Endothelial cell of umbilical vein (primary cell): ENCODE measurements at regions not wholly inside any gene's neighbourhood (a gene's known extent, or its start where the extent isn't known, plus 50 kb on each side); places are given as distances from the start of the nearest gene placed in this dataset.

ENCODE experiments used
- BruUV-seq: library from RNA; stranded (reverse); fragments of 400-500 nt; replicated peaks from 2 replicates; lab custom pipeline; 2021; lab: Mats Ljungman, UMichigan
- CTCF ChIA-PET: fragments of 300-600, 350-600 bp; sonication (Branson Sonifier 250); formaldehyde crosslinking; loops from one replicate; lab custom pipeline; 2021; ENCODE audit warnings: antibody characterized with exemption, inconsistent platforms; lab: Charles Lee
- POLR2A ChIA-PET: fragments of 300-600, 350-600 bp; sonication (Branson Sonifier 250); formaldehyde crosslinking; loops from one replicate; lab custom pipeline; 2021; ENCODE audit warnings: antibody characterized with exemption, inconsistent platforms; lab: Charles Lee
- DNase-seq: peaks from one replicate; pipeline ENCODE4 v3.0.0-alpha.2; 2011; ENCODE audit warnings: low read depth, low spot score
- FAIRE-seq: peaks from 2 replicates; lab custom pipeline; 2011; peaks lifted over from hg19 to GRCh38; lab: Jason Lieb, UNC
- H2AFZ ChIP-seq: 2 replicates; pipeline ENCODE4 v1.6.0; 2012; ENCODE audit warnings: low read depth, low read length, control low read depth, inconsistent platforms
- H3K27ac ChIP-seq: 2 replicates; pipeline ENCODE4 v1.5.1; 2011; ENCODE audit warnings: low read depth, mild to moderate bottlenecking, control low read depth, low read length, moderate library complexity; ENCODE audit not compliant: insufficient read depth
- H3K27me3 ChIP-seq, 2 experiments: 2 replicates each; pipeline versions ENCODE4 v1.6.0 to v1.6.1; 2011; ENCODE audit warnings: low read length in 2 of 2, mixed read lengths in 1 of 2; ENCODE audit not compliant: control insufficient read depth in 2 of 2, insufficient read depth in 2 of 2
- H3K36me3 ChIP-seq, 2 experiments: 2 replicates in 1 of 2; 3 replicates in 1 of 2; pipeline ENCODE4 v1.5.1; 2011; ENCODE audit warnings: low read length in 2 of 2, mild to moderate bottlenecking in 1 of 2, moderate library complexity in 1 of 2; ENCODE audit not compliant: control insufficient read depth in 2 of 2, insufficient read depth in 2 of 2; ENCODE audit errors: extremely low read depth in 1 of 2
- H3K4me1 ChIP-seq: 3 replicates; pipeline ENCODE4 v1.5.1; 2011; ENCODE audit warnings: mild to moderate bottlenecking, low read length; ENCODE audit not compliant: control insufficient read depth, insufficient read depth; ENCODE audit errors: extremely low read depth
- H3K4me2 ChIP-seq: 2 replicates; pipeline ENCODE4 v1.6.1; 2011; ENCODE audit warnings: low read length, control low read depth, mixed read lengths; ENCODE audit not compliant: insufficient read depth
- H3K4me3 ChIP-seq, 3 experiments: fragments of 200-600 bp in 1 of 3; sonication (generic), shearing (Covaris generic) in 1 of 3; replicated peaks in 1 of 3; 2 replicates each; pipeline ENCODE4 v1.5.1; 2011 to 2016; ENCODE audit warnings: control low read depth in 3 of 3, low read length in 3 of 3, mild to moderate bottlenecking in 2 of 3, inconsistent platforms in 1 of 3, low read depth in 1 of 3, moderate library complexity in 1 of 3; ENCODE audit not compliant: insufficient read depth in 1 of 3
- H3K79me2 ChIP-seq: 2 replicates; pipeline ENCODE4 v1.6.0; 2012; ENCODE audit warnings: low read length, inconsistent platforms; ENCODE audit not compliant: control insufficient read depth, insufficient read depth
- H3K9ac ChIP-seq: replicated peaks from 2 replicates; pipeline ENCODE3; 2011; ENCODE audit warnings: low read length, control low read depth; ENCODE audit not compliant: insufficient read depth; ENCODE audit errors: extremely low read depth
- H3K9me1 ChIP-seq: replicated peaks from 3 replicates; pipeline ENCODE4 v1.6.0; 2011; ENCODE audit warnings: mild to moderate bottlenecking, low read length; ENCODE audit not compliant: control insufficient read depth, insufficient read depth; ENCODE audit errors: extremely low read depth
- H3K9me3 ChIP-seq: replicated peaks from 2 replicates; pipeline ENCODE4 v1.5.1; 2012; ENCODE audit warnings: low read length, inconsistent platforms; ENCODE audit not compliant: control insufficient read depth, insufficient read depth
- H4K20me1 ChIP-seq: replicated peaks from 2 replicates; pipeline ENCODE3; 2011; ENCODE audit warnings: mild to moderate bottlenecking, low read length; ENCODE audit not compliant: control insufficient read depth, insufficient read depth; ENCODE audit errors: extremely low read depth
- CTCF ChIP-seq, 2 donors: IDR thresholded peaks; 1 replicate in 1 of 2; 2 replicates in 1 of 2; pipeline ENCODE4 v1.5.1; 2011; ENCODE audit warnings: low read length in 2 of 2, mild to moderate bottlenecking in 2 of 2, moderate library complexity in 2 of 2, control low read depth in 1 of 2, inconsistent platforms in 1 of 2, low read depth in 1 of 2; ENCODE audit not compliant: insufficient read depth in 1 of 2; ENCODE audit errors: extremely low read depth in 1 of 2
- EZH2 ChIP-seq: IDR thresholded peaks from 2 replicates; pipeline ENCODE4 v1.6.1; 2012; ENCODE audit warnings: borderline replicate concordance, low read depth, mild to moderate bottlenecking, moderate library complexity, low read length, inconsistent platforms; ENCODE audit not compliant: severe bottlenecking
- FOS ChIP-seq: IDR thresholded peaks from 2 replicates; pipeline ENCODE4 v1.6.1; 2011; ENCODE audit warnings: mild to moderate bottlenecking, low read length, moderate library complexity, borderline replicate concordance; ENCODE audit not compliant: insufficient read depth
- GATA2 ChIP-seq: IDR thresholded peaks from 2 replicates; pipeline ENCODE4 v1.7.0; 2011; ENCODE audit warnings: low read depth, mild to moderate bottlenecking, moderate library complexity, mixed read lengths, low read length; ENCODE audit not compliant: insufficient read length, insufficient read depth
- JUN ChIP-seq: IDR thresholded peaks from 2 replicates; pipeline ENCODE4 v1.6.1; 2011; ENCODE audit warnings: borderline replicate concordance, low read depth; ENCODE audit not compliant: insufficient read length, insufficient read depth
- MYC ChIP-seq: IDR thresholded peaks from one replicate; pipeline ENCODE4 v1.6.1; 2011; ENCODE audit warnings: mild to moderate bottlenecking, low read depth, low read length
- POLR2A ChIP-seq: IDR thresholded peaks from 2 replicates; pipeline ENCODE4 v1.6.1; 2012; ENCODE audit warnings: low read depth, mild to moderate bottlenecking, control low read depth, low read length
- POLR2AphosphoS5 ChIP-seq: IDR thresholded peaks from 2 replicates; pipeline ENCODE4 v1.6.1; 2012; ENCODE audit warnings: low read depth, mild to moderate bottlenecking, control low read depth, low read length, moderate library complexity; ENCODE audit not compliant: insufficient read depth
- dilution Hi-C: fragments of 300-500 bp; cut with MboI; formaldehyde crosslinking; loops from one replicate; pipeline ENCODE4 v1.15.0; 2019; ENCODE audit warnings: low sequenced_read_pairs; ENCODE audit not compliant: extremely low pct_ligation_motif_present
- intact Hi-C: fragments of 100-400 bp; cut with micrococcal nuclease; formaldehyde crosslinking; loops from one replicate; pipeline ENCODE4 v1.10.0; 2022
- TF ChIP-seq, protein P1 (sequence below): IDR thresholded peaks from 2 replicates; pipeline ENCODE4 v1.6.1; 2011; ENCODE audit not compliant: insufficient read depth, insufficient read length

DNA sequence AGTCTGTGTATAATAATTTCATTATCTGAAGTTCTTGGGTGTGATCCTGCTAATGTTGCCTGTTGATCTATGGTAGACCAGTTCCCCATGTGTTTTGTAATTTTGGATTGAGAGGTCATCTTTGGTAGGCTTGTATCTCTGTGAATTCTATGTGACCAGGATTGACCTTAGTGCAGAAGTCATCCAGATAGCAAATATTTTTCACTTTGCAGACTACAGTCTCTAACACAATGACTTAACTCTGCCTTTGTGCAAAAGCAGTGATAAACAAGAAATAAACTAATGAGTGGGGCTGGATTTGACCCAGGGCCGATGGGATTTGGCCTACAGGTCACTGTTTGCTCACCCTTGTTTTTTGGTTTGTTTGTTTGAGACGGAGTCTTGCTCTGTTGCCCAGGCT, 144.6 kb upstream of the MYL2 start:
- Histone ChIP-seq H3K9me3 (no peaks in the 10 kb centered on the region), H3K79me2 (no peaks in the 10 kb centered on the region), H3K36me3 (no peaks in the 10 kb centered on the region), H2AFZ (no peak overlapping the region), H3K4me1 (no peaks in the 10 kb centered on the region), H3K9me1 (no peaks in the 10 kb centered on the region), H3K9ac (no peak overlapping the region), H3K27me3 (peaks cover 0 to 4% of the 10 kb centered on the region in 2 experiments), H4K20me1 (no peaks in the 10 kb centered on the region), H3K4me2 (no peak overlapping the region), H3K27ac (no peak overlapping the region), H3K4me3 (no peak overlapping the region)
- intact Hi-C loops = no loop called here
- BruUV-seq = no TSS peak
- FAIRE-seq (no peak), DNase-seq (no peak)
- POLR2A ChIA-PET = no interaction called here
- CTCF ChIA-PET = no interaction called here
- dilution Hi-C loops = no loop called here
- no peak for TF ChIP-seq FOS
- TF ChIP-seq JUN = no peak
- no peak for TF ChIP-seq EZH2
- TF ChIP-seq, protein P1, sequence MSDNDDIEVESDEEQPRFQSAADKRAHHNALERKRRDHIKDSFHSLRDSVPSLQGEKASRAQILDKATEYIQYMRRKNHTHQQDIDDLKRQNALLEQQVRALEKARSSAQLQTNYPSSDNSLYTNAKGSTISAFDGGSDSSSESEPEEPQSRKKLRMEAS = no peak
- TF ChIP-seq POLR2AphosphoS5 = no peak
- TF ChIP-seq MYC = no peak
- no peak for TF ChIP-seq POLR2A
- no peak for TF ChIP-seq CTCF (IDR thresholded peaks at IDR 0.05; ENCODE audit: extremely low read depth in 1 of 2, insufficient read depth in 1 of 2, low read depth in 1 of 2, low read length in 2 of 2)
- no peak for TF ChIP-seq GATA2
